ENCODE measurements at regions not wholly inside any gene's neighbourhood (a gene's known extent, or its start where the extent isn't known, plus 50 kb on each side); places are given as distances from the start of the nearest gene placed in this dataset.
"Not testable (repeated sequence)": the region's sequence is repeated elsewhere in the genome, so short reads cannot be mapped to it uniquely, and the experiment has no call there.

- H3K79me2 ChIP-seq (ENCODE audit: control insufficient read depth, low read length): no peaks in the 10 kb centered on the region
- H3K27ac ChIP-seq (ENCODE audit: low read depth, low read length): no peak overlapping the region
- H3K36me3 ChIP-seq (ENCODE audit: control insufficient read depth, low read length): no peaks in the 10 kb centered on the region
- TF ChIP-seq EZH2phosphoT487 (IDR thresholded peaks at IDR 0.05; ENCODE audit: borderline replicate concordance, low read length) (no peak), CTCF (IDR thresholded peaks at IDR 0.05; ENCODE audit: low read depth, low read length, poor library complexity, severe bottlenecking) (no peak)
- no peaks in the 10 kb centered on the region for H3K27me3 ChIP-seq (ENCODE audit: control insufficient read depth, low read length)
- no peak overlapping the region for H3K4me2 ChIP-seq (ENCODE audit: low read length)
- no peaks in the 10 kb centered on the region for H4K20me1 ChIP-seq (ENCODE audit: control insufficient read depth, insufficient read depth, low read depth, low read length)
- H3K4me3 ChIP-seq (ENCODE audit: low read length): no peak overlapping the region
- H3F3A ChIP-seq (ENCODE audit: control insufficient read depth, insufficient read depth): no peaks in the 10 kb centered on the region
- no peaks in the 10 kb centered on the region for H3K9me2 ChIP-seq (replicated peaks; ENCODE audit: control insufficient read depth, low read length)
- H3K9me3 ChIP-seq (ENCODE audit: control insufficient read depth, insufficient read depth, low read length): peaks cover 42% of the 10 kb centered on the region
- H3K4me1 ChIP-seq (ENCODE audit: control insufficient read depth, low read length): no peaks in the 10 kb centered on the region
Measured at GRCh38 chr2:31696068-31696467, 115.3 kb upstream of the SRD5A2 start.

- Histone ChIP-seq H3K9me3 (ENCODE audit: control insufficient read depth, insufficient read depth, low read length) (peaks cover 42% of the 10 kb centered on the region), H3K4me1 (ENCODE audit: control insufficient read depth, low read length) (no peaks in the 10 kb centered on the region), H3K27ac (ENCODE audit: low read depth, low read length) (no peak overlapping the region), H3K36me3 (ENCODE audit: control insufficient read depth, low read length) (no peaks in the 10 kb centered on the region), H4K20me1 (ENCODE audit: control insufficient read depth, insufficient read depth, low read depth, low read length) (no peaks in the 10 kb centered on the region), H3F3A (ENCODE audit: control insufficient read depth, insufficient read depth) (no peaks in the 10 kb centered on the region), H3K9me2 (replicated peaks; ENCODE audit: control insufficient read depth, low read length) (no peaks in the 10 kb centered on the region), H3K27me3 (ENCODE audit: control insufficient read depth, low read length) (no peaks in the 10 kb centered on the region), H3K79me2 (ENCODE audit: control insufficient read depth, low read length) (no peaks in the 10 kb centered on the region), H3K4me2 (ENCODE audit: low read length) (no peak overlapping the region), H3K4me3 (ENCODE audit: low read length) (no peak overlapping the region)
- TF ChIP-seq EZH2phosphoT487 (IDR thresholded peaks at IDR 0.05; ENCODE audit: borderline replicate concordance, low read length) (no peak), CTCF (IDR thresholded peaks at IDR 0.05; ENCODE audit: low read depth, low read length, poor library complexity, severe bottlenecking) (no peak)
Measured at GRCh38 chr2:31694444-31694843, 113.7 kb upstream of the SRD5A2 start.

GRCh38 chr2:31693882-31694281 lies 113.1 kb upstream of the SRD5A2 start:
- Histone ChIP-seq H3K4me1 (ENCODE audit: control insufficient read depth, low read length) (no peaks in the 10 kb centered on the region), H4K20me1 (ENCODE audit: control insufficient read depth, insufficient read depth, low read depth, low read length) (no peaks in the 10 kb centered on the region), H3K4me3 (ENCODE audit: low read length) (no peak overlapping the region), H3K79me2 (ENCODE audit: control insufficient read depth, low read length) (no peaks in the 10 kb centered on the region), H3K27me3 (ENCODE audit: control insufficient read depth, low read length) (no peaks in the 10 kb centered on the region), H3K27ac (ENCODE audit: low read depth, low read length) (no peak overlapping the region), H3K9me2 (replicated peaks; ENCODE audit: control insufficient read depth, low read length) (no peaks in the 10 kb centered on the region), H3K4me2 (ENCODE audit: low read length) (no peak overlapping the region), H3F3A (ENCODE audit: control insufficient read depth, insufficient read depth) (no peaks in the 10 kb centered on the region), H3K36me3 (ENCODE audit: control insufficient read depth, low read length) (no peaks in the 10 kb centered on the region), H3K9me3 (ENCODE audit: control insufficient read depth, insufficient read depth, low read length) (peaks cover 42% of the 10 kb centered on the region)
- no peak for TF ChIP-seq EZH2phosphoT487 (IDR thresholded peaks at IDR 0.05; ENCODE audit: borderline replicate concordance, low read length)
- TF ChIP-seq CTCF (IDR thresholded peaks at IDR 0.05; ENCODE audit: low read depth, low read length, poor library complexity, severe bottlenecking): no peak

GRCh38 chr2:31688282-31688681 lies 107.5 kb upstream of the SRD5A2 start:
- H3F3A ChIP-seq (ENCODE audit: control insufficient read depth, insufficient read depth): no peaks in the 10 kb centered on the region
- no peaks in the 10 kb centered on the region for H3K27me3 ChIP-seq (ENCODE audit: control insufficient read depth, low read length)
- H3K27ac ChIP-seq (ENCODE audit: low read depth, low read length): no peak overlapping the region
- no peak overlapping the region for H3K4me2 ChIP-seq (ENCODE audit: low read length)
- H3K9me3 ChIP-seq (ENCODE audit: control insufficient read depth, insufficient read depth, low read length): peaks cover 21% of the 10 kb centered on the region
- no peaks in the 10 kb centered on the region for H4K20me1 ChIP-seq (ENCODE audit: control insufficient read depth, insufficient read depth, low read depth, low read length)
- H3K4me3 ChIP-seq (ENCODE audit: low read length): no peak overlapping the region
- TF ChIP-seq CTCF (IDR thresholded peaks at IDR 0.05; ENCODE audit: low read depth, low read length, poor library complexity, severe bottlenecking): peak; percentile 71
- TF ChIP-seq EZH2phosphoT487 (IDR thresholded peaks at IDR 0.05; ENCODE audit: borderline replicate concordance, low read length): no peak
- H3K36me3 ChIP-seq (ENCODE audit: control insufficient read depth, low read length): no peaks in the 10 kb centered on the region
- no peaks in the 10 kb centered on the region for H3K4me1 ChIP-seq (ENCODE audit: control insufficient read depth, low read length)
- H3K9me2 ChIP-seq (replicated peaks; ENCODE audit: control insufficient read depth, low read length): no peaks in the 10 kb centered on the region
- H3K79me2 ChIP-seq (ENCODE audit: control insufficient read depth, low read length): no peaks in the 10 kb centered on the region

DNA sequence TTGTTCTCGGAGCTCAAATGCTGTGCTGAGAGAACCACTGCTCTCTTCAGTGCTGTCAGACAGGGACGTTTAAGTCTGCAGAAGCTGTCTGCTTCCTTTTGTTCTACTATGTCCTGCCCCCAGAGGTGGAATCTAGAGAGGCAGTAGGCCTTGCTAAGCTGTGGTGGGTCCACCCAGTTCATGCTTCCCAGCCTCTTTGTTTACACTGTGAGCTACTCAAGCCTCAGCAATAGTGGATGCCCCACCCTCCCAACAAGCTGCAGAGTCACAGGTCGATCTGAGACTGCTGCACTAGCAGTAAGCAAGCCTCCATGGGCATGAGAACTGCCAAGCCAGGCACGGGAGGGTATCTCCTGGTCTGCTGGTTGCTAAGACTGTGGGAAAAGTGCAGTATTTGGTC lies 102.8 kb upstream of the SRD5A2 start:
- H3K27ac ChIP-seq (ENCODE audit: low read depth, low read length); H3K4me2 ChIP-seq (ENCODE audit: low read length); H3K9me2 ChIP-seq (replicated peaks; ENCODE audit: control insufficient read depth, low read length); H3K9me3 ChIP-seq (ENCODE audit: control insufficient read depth, insufficient read depth, low read length); H3F3A ChIP-seq (ENCODE audit: control insufficient read depth, insufficient read depth); H3K79me2 ChIP-seq (ENCODE audit: control insufficient read depth, low read length); H3K4me3 ChIP-seq (ENCODE audit: low read length); H3K27me3 ChIP-seq (ENCODE audit: control insufficient read depth, low read length); H3K4me1 ChIP-seq (ENCODE audit: control insufficient read depth, low read length); H4K20me1 ChIP-seq (ENCODE audit: control insufficient read depth, insufficient read depth, low read depth, low read length); H3K36me3 ChIP-seq (ENCODE audit: control insufficient read depth, low read length): not testable (repeated sequence)
